WTC11 (cell line): ENCODE measurements at regions not wholly inside any gene's neighbourhood (a gene's known extent, or its start where the extent isn't known, plus 50 kb on each side); places are given as distances from the start of the nearest gene placed in this dataset.
"Not testable (repeated sequence)": the region's sequence is repeated elsewhere in the genome, so short reads cannot be mapped to it uniquely, and the experiment has no call there.

Source experiments
- ATAC-seq: fragments of 200-7000 bp; cut with Tn5 transposase; 2 replicates; pipeline ENCODE4 v1.10.0; 2021; ENCODE audit warnings: mild to moderate bottlenecking, moderate library complexity
- CTCF ChIA-PET: fragments of 300-600 bp; sonication (Branson Sonifier 250); formaldehyde crosslinking; loops from one replicate; lab custom pipeline; 2021; ENCODE audit warnings: antibody characterized with exemption; lab: Charles Lee
- POLR2A ChIA-PET: fragments of 350-600 bp; sonication (Branson Sonifier 250); formaldehyde crosslinking; loops from one replicate; lab custom pipeline; 2021; ENCODE audit warnings: antibody characterized with exemption; lab: Charles Lee
- DNase-seq: peaks from one replicate; pipeline ENCODE4 v3.0.0; 2021; ENCODE audit warnings: low spot score
- H3K27ac Mint-ChIP-seq: 2 replicates; pipeline ENCODE4 v1.8.0; 2021; ENCODE audit warnings: mixed read lengths
- H3K27me3 Mint-ChIP-seq: 2 replicates; pipeline ENCODE4 v1.8.0; 2021; ENCODE audit warnings: low read depth, mild to moderate bottlenecking, moderate library complexity, mixed read lengths
- H3K36me3 Mint-ChIP-seq: 2 replicates; pipeline ENCODE4 v1.8.0; 2021; ENCODE audit warnings: mixed read lengths
- H3K4me1 Mint-ChIP-seq: 2 replicates; pipeline ENCODE4 v1.8.0; 2022; ENCODE audit warnings: mixed read lengths
- H3K4me3 Mint-ChIP-seq: 2 replicates; pipeline ENCODE4 v1.8.0; 2021; ENCODE audit warnings: mild to moderate bottlenecking, moderate library complexity, mixed read lengths
- H3K9me3 Mint-ChIP-seq: 2 replicates; pipeline ENCODE4 v1.8.0; 2021; ENCODE audit warnings: mixed read lengths
- CBFB ChIP-seq: sonication (generic); formaldehyde crosslinking; IDR thresholded peaks from 2 replicates; pipeline ENCODE4 v1.8.1; 2022; ENCODE audit warnings: mild to moderate bottlenecking, low read depth, missing genetic modification reagents
- CREM ChIP-seq: sonication (generic); formaldehyde crosslinking; IDR thresholded peaks from 2 replicates; pipeline ENCODE4 v1.8.1; 2022; ENCODE audit warnings: mild to moderate bottlenecking, missing genetic modification reagents, moderate library complexity
- FOXP1 ChIP-seq: sonication (generic); formaldehyde crosslinking; IDR thresholded peaks from 2 replicates; pipeline ENCODE4 v1.8.0; 2022; ENCODE audit warnings: missing genetic modification reagents, mild to moderate bottlenecking, moderate library complexity, borderline replicate concordance
- FOXP4 ChIP-seq: sonication (generic); formaldehyde crosslinking; IDR thresholded peaks from 2 replicates; pipeline ENCODE4 v1.8.0; 2022; ENCODE audit warnings: mild to moderate bottlenecking, missing genetic modification reagents
- IRF2 ChIP-seq: sonication (generic); formaldehyde crosslinking; IDR thresholded peaks from 2 replicates; pipeline ENCODE4 v1.8.0; 2022; ENCODE audit warnings: low read depth, missing genetic modification reagents, borderline replicate concordance
- KAT7 ChIP-seq: sonication (generic); formaldehyde crosslinking; IDR thresholded peaks from 2 replicates; pipeline ENCODE4 v1.8.1; 2023; ENCODE audit warnings: missing genetic modification reagents, mild to moderate bottlenecking, borderline replicate concordance
- MLX ChIP-seq: sonication (generic); formaldehyde crosslinking; IDR thresholded peaks from 2 replicates; pipeline ENCODE4 v1.8.1; 2023; ENCODE audit warnings: mild to moderate bottlenecking, missing genetic modification reagents, moderate library complexity
- NFYB ChIP-seq: sonication (generic); formaldehyde crosslinking; conservative IDR thresholded peaks from 2 replicates; pipeline ENCODE4 v1.8.0; 2022; ENCODE audit warnings: low read depth, missing genetic modification reagents
- SMAD3 ChIP-seq: sonication (generic); formaldehyde crosslinking; IDR thresholded peaks from 2 replicates; pipeline ENCODE4 v1.8.0; 2022; ENCODE audit warnings: missing genetic modification reagents, mild to moderate bottlenecking, borderline replicate concordance
- SP1 ChIP-seq: sonication (generic); formaldehyde crosslinking; conservative IDR thresholded peaks from 2 replicates; pipeline ENCODE4 v1.8.1; 2022; ENCODE audit warnings: missing genetic modification reagents
- TCF7 ChIP-seq: sonication (generic); formaldehyde crosslinking; IDR thresholded peaks from 2 replicates; pipeline ENCODE4 v1.8.0; 2022; ENCODE audit warnings: mild to moderate bottlenecking, low read depth, missing genetic modification reagents, moderate library complexity
- TEAD1 ChIP-seq: sonication (generic); formaldehyde crosslinking; IDR thresholded peaks from 2 replicates; pipeline ENCODE4 v1.8.0; 2022; ENCODE audit warnings: mild to moderate bottlenecking, missing genetic modification reagents
- USF2 ChIP-seq: sonication (generic); formaldehyde crosslinking; IDR thresholded peaks from 2 replicates; pipeline ENCODE4 v1.8.1; 2023; ENCODE audit warnings: mild to moderate bottlenecking, missing genetic modification reagents, moderate library complexity
- ZNF512 ChIP-seq: sonication (generic); formaldehyde crosslinking; IDR thresholded peaks from 2 replicates; pipeline ENCODE4 v1.8.1; 2022; ENCODE audit warnings: missing genetic modification reagents, borderline replicate concordance
- ZNF671 ChIP-seq: fragments of 250-450 bp; sonication (Bioruptor Pico); IDR thresholded peaks from 2 replicates; pipeline ENCODE4 v1.8.0; 2021; ENCODE audit warnings: mild to moderate bottlenecking
- TF ChIP-seq, protein P1 (sequence below): sonication (generic); formaldehyde crosslinking; IDR thresholded peaks from 2 replicates; pipeline ENCODE4 v1.8.1; 2022; ENCODE audit warnings: mild to moderate bottlenecking, missing genetic modification reagents, moderate library complexity, borderline replicate concordance

DNA sequence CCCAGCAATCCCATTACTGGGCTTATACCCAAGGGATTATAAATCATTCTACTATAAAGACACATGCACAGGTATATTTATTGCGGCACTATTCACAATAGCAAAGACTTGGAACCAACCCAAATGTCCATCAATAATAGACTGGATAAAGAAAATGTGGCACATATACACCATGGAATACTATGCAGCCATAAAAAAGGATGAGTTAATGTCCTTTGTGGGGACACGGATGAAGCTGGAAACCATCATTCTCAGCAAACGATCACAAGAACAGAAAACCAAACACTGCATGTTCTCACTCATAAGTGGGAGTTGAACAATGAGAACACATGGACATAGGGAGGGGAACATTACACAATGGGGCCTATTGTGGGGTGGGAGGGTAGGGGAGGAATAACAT, 224.4 kb upstream of the SERP2 start:
- H3K4me3 Mint-ChIP-seq, H3K36me3 Mint-ChIP-seq, CTCF ChIA-PET, H3K27me3 Mint-ChIP-seq, POLR2A ChIA-PET, H3K9me3 Mint-ChIP-seq, H3K27ac Mint-ChIP-seq, ATAC-seq, DNase-seq, H3K4me1 Mint-ChIP-seq: not testable (repeated sequence)

GRCh38 chr13:44149821-44150220, 223.8 kb upstream of the SERP2 start:
- Mint-ChIP-seq H3K36me3 (peaks cover 5% of the 10 kb centered on the region; the same call in 1 of the 2 replicates), H3K4me3 (no peak overlapping the region), H3K27me3 (no peaks in the 10 kb centered on the region), H3K4me1 (no peaks in the 10 kb centered on the region), H3K27ac (no peak overlapping the region), H3K9me3 (peaks cover 3% of the 10 kb centered on the region; the same call in 1 of the 2 replicates)
- DNase-seq (no peak), ATAC-seq (no peak)
- CTCF ChIA-PET: no interaction called here
- POLR2A ChIA-PET: no interaction called here
- TF ChIP-seq CREM (no peak), TEAD1 (no peak), NFYB (CRISPR knock-in tag) (no peak)

DNA sequence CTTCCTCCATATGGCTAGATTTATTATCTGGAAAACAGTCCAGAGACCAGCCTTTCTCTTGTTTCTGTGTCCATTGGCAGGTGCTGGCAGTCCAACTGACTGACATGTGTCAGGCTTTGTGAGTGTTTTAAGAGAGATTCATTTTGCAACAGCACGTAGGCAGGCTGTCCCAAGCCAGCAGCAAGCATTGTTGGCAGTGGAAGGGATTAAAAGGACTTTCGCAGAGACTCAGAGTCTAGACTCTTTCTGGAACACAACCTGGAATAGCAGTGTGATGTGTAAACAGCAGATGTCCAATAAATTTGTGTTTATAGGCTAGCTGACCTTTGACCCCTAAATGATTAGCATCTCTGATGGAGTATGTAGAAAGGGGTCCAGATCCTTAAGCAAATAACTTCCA, 222.2 kb upstream of the SERP2 start:
- DNase-seq: no peak
- H3K4me1 Mint-ChIP-seq: peaks cover 8% of the 10 kb centered on the region
- no peak overlapping the region for H3K4me3 Mint-ChIP-seq
- H3K27ac Mint-ChIP-seq: no peak overlapping the region
- ChIA-PET CTCF (no interaction called here), POLR2A (no interaction called here)
- TF ChIP-seq KAT7 (CRISPR knock-in tag): no peak
- no peak for TF ChIP-seq FOXP4 (CRISPR knock-in tag)
- TF ChIP-seq USF2 (CRISPR knock-in tag): no peak
- TF ChIP-seq SMAD3 (CRISPR knock-in tag): no peak
- no peak for TF ChIP-seq IRF2
- no peak for TF ChIP-seq SP1 (CRISPR knock-in tag)
- TF ChIP-seq ZNF512 (CRISPR knock-in tag): no peak
- TF ChIP-seq CBFB (CRISPR knock-in tag): no peak
- no peak for TF ChIP-seq FOXP1 (CRISPR knock-in tag)
- TF ChIP-seq CREM: no peak
- TF ChIP-seq, protein P1, sequence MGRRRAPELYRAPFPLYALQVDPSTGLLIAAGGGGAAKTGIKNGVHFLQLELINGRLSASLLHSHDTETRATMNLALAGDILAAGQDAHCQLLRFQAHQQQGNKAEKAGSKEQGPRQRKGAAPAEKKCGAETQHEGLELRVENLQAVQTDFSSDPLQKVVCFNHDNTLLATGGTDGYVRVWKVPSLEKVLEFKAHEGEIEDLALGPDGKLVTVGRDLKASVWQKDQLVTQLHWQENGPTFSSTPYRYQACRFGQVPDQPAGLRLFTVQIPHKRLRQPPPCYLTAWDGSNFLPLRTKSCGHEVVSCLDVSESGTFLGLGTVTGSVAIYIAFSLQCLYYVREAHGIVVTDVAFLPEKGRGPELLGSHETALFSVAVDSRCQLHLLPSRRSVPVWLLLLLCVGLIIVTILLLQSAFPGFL (CRISPR knock-in tag): no peak
- TF ChIP-seq ZNF671: no peak
- TF ChIP-seq TCF7: no peak
- TF ChIP-seq MLX (CRISPR knock-in tag): no peak
- H3K9me3 Mint-ChIP-seq: peaks cover 3% of the 10 kb centered on the region; the same call in 1 of the 2 replicates
- peaks cover 5% of the 10 kb centered on the region; the same call in 1 of the 2 replicates for H3K36me3 Mint-ChIP-seq
- no peak for ATAC-seq
- H3K27me3 Mint-ChIP-seq: no peaks in the 10 kb centered on the region
